HG03135 (cell line): ENCODE measurements at regions not wholly inside any gene's neighbourhood (a gene's known extent, or its start where the extent isn't known, plus 50 kb on each side); places are given as distances from the start of the nearest gene placed in this dataset.
A peak's percentile ranks its signal among the peaks of the same experiment; 100 is the strongest.

Source experiments
- ATAC-seq: cut with Tn5 transposase; IDR thresholded peaks from one replicate; pipeline ENCODE4 v1.9.1; 2021; ENCODE audit warnings: mild to moderate bottlenecking, moderate library complexity; ENCODE audit not compliant: unreplicated experiment

DNA sequence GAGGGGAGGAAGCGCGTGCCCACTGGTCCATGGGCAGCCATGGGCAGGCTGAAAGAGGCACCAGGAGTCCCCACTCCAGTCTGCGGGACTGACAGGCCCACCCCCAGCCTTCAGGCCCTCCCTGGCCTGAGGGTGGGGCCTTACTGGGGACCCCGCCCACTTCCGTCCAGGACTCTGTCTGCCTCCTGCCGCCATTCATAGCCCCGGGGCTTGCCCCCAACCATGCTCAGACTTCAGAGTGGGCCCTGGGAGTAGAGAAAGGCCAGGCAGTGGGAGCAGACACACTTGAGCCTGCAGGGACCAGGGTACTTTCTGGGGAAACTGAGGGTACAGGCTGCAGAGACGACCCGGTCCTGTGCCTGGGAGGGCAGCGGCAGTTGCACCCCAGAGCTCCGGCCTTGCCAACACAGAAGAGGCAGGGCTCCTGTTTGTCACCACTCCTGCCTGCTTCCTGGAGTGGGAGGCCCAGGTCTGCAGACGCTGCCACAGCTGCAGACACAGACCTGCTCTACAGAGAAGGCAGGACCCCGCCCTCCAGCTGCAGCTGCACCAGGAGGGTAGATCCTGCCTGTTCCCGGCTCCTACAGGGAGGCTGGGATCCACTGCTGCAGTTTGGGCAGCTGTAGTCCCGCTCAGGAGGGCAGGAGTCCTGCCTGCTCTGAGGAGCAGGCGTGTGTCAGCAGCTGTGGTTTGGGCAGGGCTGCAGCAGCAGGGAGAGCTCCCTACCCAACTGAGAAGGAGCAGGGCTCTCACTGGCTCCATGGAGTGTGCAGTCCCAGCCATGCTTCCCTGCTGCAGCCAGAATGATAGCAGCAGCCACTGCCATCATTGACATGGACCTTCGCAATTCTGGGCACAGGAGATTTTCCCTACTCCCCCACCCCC lies 387.9 kb upstream of the ANO3 start:
- ATAC-seq: no peak

DNA sequence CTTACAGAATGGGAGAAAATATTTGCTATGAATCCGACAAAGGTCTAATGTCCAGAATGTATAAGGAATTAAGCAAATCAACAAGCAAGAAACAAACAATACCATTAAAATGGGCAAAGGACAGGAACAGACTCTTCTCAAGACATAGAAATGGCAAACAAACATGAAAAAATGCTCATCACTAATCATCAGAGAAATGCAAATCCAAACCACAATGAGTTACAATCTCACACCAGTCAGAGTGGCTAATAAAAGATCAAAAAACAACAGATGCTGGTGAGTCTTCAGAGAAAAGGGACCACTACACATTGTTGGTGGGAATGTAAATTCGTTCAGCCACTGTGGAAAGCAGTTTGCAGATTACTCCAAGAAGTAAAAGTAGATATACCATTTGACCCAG lies 382.0 kb upstream of the ANO3 start:
- ATAC-seq: no peak

DNA sequence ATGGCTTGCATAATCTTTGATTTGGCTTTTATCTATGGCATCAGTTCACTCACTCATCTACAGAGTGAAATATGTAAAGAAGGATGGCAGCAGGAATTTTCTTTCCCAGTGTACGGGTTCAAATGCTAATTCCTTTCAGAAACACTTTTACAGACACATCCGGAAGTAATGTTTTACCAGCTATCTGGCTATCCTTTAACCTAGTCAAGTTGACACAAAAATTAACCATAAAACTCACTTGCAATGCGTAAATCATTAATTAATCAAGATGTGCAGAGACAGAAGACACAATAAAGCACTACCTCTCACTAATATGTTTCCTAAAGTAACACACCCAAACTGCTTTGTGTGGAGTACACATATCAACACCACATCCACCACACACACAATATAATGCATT lies 378.9 kb upstream of the ANO3 start:
- no peak for ATAC-seq

DNA sequence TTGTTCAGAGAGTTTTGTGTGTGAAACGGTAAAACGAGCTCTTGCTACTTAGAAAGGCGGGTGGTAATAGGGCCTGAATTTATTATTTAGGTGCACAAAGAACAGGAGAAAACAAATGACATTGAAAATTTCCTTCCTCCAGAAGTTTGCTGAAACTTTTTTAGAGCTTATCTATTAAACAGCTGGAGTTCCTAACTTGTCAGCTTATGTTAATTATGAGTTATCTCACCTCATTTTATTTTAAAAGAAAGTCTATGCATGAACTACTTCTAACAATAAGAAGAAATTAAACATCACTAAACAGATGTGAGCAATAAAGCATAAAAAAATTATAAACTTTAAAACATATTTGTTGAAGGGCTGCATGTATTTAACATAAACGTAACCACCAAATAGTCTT lies 373.9 kb upstream of the ANO3 start:
- ATAC-seq: no peak

DNA sequence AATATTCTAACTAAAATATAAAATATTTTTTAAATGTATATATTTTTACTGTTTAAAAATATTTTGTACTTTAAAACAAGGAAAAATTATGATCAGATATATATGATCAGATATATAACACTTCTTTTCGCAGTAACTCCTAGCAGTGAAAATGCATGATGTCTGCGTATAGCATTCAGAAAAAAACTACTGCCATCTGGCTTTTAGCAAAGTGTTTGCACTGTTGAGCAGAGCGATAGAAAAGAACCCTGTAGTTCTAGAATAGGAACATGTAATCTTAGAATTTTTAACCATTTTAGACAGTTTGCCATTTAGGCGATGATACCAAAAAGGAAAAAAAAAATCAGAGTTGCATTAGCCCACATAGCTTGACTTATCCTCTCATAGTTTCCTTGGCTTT lies 370.4 kb upstream of the ANO3 start:
- ATAC-seq: no peak

DNA sequence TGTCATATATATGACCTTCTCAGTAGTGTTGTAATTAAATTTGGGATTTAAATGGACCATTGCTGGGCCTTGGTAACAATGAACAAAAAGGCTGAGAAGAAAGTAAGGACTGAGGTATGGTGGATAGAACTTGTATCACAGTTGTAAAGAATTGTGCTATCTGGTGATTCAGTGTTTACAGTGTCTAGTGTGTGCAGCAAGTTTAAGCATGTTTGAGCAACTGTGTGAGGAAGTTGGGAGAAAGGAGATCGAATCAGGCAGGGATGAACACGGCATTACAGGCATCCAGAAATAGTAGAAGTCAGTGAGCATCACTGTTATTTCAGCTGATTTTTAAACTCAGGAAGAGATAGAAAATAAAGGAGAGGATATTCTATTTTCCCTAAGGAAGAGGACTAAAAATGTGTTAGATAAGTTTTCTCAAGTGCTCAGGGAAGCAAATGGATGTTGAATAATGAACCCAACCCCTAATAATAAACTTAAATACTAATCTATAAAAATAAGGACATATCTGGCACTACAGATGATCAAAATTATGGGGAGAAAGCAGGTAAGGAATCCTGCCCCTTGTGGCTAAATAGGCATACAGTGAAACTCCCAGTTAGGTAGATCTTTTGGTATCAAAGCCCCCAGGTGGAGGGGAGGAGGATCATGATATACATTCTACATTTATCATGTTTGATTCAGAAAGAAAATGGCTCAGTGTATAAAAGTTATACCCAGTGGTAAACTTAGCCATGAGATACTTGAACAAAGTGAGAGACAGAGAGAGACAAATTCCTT lies 361.0 kb upstream of the ANO3 start:
- ATAC-seq: no peak

DNA sequence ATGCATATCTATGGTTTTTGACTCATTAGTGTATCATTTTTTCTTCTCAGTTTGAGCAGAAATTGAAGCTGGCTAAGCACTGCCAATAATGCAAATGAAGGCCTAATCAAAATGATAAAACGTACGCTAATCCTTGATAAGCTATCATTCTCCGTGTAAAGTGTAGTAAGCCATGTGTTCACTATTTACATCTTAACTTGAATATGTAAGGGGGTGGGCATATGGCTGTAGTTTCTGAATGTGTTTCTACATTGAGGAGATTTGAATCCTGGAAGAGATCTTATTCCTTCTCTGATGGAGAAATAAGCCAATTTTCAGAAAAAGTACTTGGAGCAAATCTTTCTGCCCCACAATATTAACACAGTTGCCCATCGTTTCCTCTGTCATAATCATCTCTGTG lies 351.8 kb upstream of the ANO3 start:
- ATAC-seq: no peak

DNA sequence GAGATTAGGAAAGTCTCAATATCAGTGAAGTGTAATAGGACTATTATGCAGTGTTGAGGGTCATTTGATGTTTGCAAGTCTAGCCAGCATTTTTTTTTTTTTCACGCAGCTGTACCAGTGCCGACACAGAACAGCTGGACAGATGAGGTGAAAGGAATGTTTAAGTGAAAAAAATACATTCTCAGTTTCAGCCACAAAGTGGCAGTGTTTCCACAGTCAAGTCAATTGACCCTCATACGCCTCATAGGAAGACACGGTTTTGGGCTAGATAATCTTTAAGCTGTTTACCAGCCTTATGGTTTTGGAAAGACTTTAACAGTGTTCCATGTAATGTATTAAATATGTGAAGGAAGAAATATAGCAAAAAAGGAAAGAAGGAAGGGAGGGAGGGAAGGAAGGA lies 349.9 kb upstream of the ANO3 start:
- peak; percentile 96 for ATAC-seq

DNA sequence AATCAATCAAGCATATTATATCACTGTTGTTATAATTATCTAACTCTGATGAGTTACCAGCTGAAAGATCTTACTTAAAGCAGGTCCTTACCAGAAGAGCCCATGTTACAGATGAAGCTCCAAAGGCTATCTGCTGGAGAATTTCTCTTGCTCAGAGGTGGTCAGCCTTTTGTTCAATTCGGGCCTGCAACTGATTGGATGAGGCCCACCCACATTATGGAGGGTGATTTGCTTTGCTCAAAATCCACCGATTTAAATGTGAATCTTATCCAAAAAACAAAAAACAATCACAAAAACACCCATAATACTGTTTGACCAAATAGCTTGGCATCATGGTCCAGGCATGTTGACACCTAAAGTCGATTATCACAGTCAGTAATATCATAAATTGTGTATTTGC lies 348.6 kb upstream of the ANO3 start:
- ATAC-seq: no peak

DNA sequence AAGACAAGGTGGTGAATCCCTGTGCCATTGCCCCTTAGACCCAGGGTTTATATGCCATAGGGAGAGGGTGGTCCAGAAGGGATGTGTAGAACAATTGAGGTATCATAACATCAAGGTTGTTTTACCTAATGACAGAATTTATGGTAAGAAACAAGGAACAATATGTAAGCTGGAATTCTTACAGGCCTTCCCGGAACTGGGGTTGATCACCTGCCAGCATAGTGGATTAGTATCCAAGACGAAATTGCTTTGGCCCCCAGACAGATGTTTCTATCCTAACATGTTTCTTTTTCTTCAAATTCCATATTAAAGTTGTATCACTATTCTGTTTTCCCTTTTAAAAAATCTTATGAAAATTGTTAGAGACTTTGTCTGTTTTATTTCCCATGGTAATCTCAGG lies 343.8 kb upstream of the ANO3 start:
- ATAC-seq: no peak

DNA sequence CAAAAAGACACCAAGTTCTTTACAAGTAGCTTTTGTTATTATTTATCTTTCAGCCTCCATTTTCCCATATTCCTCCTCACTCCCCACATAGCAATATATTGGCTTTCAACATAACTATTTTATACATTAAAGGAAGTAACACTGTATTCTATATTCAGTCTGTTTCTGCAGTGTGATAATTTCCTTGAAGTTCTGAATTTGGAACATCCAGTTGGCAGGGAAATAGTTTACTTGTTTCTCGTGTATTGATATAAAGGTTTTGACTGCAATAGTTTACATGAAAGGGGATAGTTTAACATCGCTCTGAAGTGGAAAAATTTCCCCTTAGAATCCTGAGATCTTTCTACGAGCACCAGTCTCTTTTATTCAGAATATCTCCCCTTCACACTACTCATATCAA lies 341.5 kb upstream of the ANO3 start:
- ATAC-seq: no peak

DNA sequence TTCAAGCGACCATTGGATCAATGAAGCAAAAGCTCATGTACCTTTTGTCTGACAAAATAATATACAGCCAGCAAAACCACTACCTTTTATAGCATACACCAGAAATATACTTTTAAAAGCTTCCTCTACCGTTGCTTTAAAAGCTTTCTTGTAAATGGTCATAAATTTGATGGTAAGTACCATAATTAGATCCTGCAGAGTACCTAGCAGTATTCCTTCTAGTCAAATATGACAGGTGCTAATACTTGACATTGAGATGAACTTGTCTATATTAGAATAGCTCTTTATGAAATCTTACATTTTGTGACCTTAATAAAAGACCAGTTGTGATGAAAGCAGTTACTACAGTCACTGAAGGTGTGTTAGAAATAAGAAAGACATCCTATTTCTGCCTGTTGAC lies 340.5 kb upstream of the ANO3 start:
- ATAC-seq: no peak

DNA sequence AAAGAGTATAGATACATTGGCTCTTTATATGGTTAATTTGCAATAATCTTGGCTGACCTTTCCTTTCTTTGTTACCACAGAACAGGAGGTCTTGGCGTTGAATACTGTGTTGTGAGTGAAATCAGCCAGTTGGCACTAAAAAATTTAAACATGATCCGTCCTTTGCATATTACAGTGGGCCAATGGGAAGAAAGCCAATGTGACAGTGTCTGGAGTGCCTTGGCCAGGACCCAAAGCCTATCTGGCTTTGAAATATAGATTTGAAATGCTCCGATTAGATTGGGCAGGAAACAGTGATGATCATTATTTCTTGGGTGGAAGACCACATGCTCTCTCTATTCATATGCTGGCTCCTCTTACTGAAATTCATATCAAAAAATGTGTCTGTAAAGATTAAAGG lies 339.6 kb upstream of the ANO3 start:
- no peak for ATAC-seq

DNA sequence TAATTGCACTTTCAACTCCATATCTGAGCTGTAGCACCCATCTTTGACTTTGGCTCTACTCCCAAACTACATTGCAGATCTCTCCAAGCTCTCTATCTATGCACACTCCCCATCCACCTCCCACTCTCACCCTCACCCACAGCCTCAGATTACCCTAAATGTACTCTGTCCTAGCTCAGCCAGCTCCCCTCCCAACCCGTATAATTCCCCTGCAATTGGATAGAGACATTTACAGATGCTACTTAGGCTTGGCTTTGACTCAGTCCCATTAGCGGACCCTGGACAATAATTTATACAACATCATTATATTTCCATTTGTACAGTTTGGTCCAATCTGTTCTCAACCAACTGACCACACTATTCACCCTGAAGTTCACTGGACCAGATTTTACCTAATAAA lies 338.9 kb upstream of the ANO3 start:
- ATAC-seq: no peak

DNA sequence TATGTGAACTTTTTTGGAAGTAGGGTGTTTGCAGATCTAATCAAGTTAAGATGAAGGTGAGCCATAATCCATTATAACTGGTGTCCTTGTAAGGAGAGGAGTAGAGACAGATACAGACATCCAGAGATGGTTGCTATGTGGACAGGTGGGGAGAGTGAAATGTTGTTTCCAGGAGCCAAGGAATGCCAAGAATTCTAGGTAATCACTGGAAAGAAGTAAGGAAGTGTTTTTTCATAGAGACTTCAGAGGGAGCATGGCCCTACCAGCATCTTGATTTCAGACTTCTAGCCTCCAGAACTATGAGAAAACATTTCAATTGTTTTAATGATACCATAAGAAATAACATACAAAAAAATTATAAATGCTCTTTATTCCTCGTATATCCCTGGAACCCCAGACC lies 320.5 kb upstream of the ANO3 start:
- no peak for ATAC-seq

DNA sequence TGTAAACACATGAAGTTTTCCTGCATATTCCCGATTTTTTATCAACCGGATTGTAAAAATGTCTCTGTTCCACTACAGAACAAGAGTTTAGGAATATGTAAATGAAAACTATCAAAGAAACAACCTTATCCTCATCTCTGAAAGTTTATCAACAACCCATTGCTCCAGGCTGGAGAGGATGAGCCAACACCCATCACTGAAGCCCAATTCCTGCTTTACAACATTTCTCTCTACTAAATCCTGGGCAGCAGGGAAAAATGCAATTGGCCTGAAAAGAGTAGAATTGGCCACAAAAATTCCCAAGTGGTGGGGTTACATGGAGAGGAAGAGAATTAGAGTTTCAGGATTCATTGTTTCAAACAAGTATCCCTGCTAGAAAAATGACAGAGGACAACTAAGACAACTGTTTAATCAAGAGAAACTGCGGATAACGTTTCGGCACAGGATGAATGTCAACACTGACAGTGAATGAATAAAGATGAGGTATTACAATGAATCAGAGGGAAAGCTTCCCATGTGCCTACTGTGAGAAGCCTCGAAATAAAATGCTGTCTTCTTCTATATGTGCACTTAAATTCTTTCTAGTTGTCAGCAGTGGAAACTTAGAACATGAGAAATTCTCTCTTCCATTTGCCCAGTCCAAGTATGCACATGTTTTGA lies 317.3 kb upstream of the ANO3 start:
- ATAC-seq: no peak

DNA sequence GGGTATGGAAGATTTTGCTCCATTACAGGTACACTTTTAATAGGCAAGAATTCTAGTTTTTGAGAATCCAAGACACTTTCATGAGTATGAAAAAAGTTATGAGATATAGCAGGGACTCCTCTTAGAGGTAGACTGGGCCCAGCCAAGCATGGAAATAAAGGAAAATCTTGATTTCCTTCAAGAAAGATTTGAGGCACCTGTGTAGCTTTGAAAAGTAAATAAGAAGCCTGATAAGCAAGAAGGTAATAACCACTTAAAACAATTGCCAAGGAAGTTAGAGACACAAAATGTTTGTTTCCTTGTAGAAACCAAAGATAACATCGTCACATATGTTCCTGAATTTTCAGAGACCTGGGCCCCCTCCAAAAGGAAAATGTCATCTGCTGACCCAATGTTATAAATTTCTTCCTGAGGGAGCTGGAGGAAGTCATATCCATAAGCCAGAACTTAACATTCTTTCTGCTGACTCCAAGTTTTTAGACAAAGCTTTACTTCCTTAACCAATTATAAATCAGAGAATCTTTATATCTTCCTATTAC lies 314.5 kb upstream of the ANO3 start:
- ATAC-seq: no peak

DNA sequence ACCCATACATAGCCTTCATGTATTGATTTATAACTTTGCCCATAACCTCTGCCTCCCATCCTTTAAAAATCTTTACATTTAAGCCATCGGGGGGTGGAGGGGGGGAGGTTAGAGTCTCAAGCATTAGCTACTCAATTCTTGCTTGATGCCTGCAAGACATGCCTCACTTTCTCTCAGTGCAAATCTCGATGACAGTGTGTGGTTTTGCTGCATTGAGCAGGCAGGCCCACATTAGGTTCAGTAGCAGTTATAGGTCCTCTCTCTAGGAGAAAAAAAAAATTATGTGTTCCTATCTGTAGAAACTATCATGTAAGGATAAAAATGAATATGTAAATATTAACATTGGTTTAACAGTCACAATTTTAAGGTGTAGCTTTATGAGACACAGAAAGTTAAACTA lies 314.0 kb upstream of the ANO3 start:
- no peak for ATAC-seq

DNA sequence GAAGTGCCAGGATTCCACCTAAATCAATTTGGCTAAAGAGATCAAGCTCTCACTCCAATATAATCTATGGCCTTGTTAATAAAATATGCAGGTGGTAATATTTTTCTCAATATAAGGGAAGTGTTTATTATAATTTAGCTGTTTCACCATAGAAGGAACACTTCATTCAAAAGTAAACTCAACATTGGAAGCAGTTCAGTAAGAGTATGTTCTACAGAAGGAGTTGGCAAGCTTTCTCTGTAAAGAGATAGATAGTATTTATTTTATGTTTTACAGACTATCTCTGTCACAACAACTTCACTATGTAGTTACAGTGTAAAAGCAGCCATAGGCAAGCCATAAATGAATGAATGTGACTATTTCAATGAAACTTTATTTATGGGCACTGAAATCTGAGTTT lies 313.6 kb upstream of the ANO3 start:
- ATAC-seq: no peak

DNA sequence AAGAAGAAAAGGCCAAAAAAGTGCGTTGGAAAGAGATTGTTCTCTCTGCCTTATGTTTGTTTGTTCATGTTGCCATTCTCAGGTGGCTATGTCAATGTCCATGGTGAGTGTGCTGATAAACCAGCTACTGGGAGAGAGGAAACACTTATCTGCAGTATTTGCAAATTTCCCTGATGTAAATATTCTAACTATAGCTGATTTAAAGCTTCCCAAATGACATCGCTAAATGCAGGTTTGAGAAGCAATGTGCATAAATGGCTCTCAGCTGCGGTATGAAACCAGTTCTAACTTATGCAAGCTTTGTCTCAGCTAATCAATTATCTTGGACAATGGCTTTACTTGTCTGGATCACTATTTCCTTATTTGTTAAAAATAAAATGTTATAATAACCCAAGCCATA lies 312.5 kb upstream of the ANO3 start:
- no peak for ATAC-seq

DNA sequence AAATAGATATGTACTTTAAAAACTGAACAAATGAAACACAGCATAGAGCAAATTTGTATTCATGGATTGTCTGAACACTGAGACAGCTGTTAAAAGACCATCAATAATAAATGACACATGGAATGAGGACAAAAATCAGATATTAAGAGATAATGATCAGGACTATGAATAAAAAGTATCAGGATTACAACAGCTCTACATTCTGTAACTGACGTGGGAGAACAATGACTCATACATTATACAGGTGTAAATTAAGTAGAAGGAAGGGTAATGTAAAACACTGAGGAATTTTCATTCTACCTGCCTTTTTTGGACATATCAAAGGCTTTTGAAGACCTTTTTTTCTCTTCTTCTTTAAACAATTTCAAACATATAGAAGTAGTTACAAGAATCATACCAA lies 310.9 kb upstream of the ANO3 start:
- no peak for ATAC-seq

DNA sequence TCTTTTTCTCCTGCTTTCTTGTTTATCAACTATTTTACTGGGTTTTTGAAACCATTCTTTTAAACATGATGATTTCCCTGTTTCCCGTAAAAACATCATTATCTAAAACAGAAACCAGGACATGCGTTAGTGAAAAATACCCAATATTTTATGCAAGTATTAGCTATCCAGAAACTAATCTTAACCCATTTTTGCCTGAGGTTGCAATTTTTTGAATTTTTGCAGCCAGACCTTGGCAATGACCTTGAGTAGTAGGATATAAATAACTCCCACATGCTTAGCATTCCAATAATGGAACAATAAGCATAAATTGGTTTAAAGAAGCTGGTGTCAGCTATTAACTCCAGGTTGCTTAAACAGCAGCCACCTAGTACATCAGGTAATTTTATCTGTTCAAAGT lies 308.9 kb upstream of the ANO3 start:
- ATAC-seq: no peak
